ENCODE measurements at regions not wholly inside any gene's neighbourhood (a gene's known extent, or its start where the extent isn't known, plus 50 kb on each side); places are given as distances from the start of the nearest gene placed in this dataset.

- POLR2A ChIA-PET: no interaction called here
These were observed 77.5 kb downstream of the UCHL1 start for GRCh38 chr4:41334182-41334581.

GRCh38 chr4:41339812-41340809 is 83.4 kb downstream of the UCHL1 start:
- Histone ChIP-seq H3K27ac (ENCODE audit: low read depth, low read length, poor library complexity, severe bottlenecking) (no peak overlapping the region), H3K9me3 (ENCODE audit: low read length) (no peaks in the 10 kb centered on the region), H4K20me1 (ENCODE audit: insufficient read depth, low read length) (no peaks in the 10 kb centered on the region), H3K9me2 (ENCODE audit: insufficient read depth, low read length) (no peaks in the 10 kb centered on the region), H2AFZ (ENCODE audit: low read length) (no peak overlapping the region), H3K4me2 (ENCODE audit: low read length) (no peak overlapping the region), H3K79me2 (ENCODE audit: insufficient read depth, low read depth, low read length) (no peaks in the 10 kb centered on the region), H3K36me3 (ENCODE audit: insufficient read depth, low read length) (no peaks in the 10 kb centered on the region), H3K4me3 (ENCODE audit: low read depth, low read length, poor library complexity, severe bottlenecking) (no peak overlapping the region), H3K4me1 (ENCODE audit: insufficient read depth, low read length, poor library complexity, severe bottlenecking) (no peaks in the 10 kb centered on the region)
- no TSS peak for BruUV-seq (replicated peaks)
- POLR2A ChIA-PET: interaction anchor here (0.7 kb wide), 1 partner anchor 286 kb away, joined by 3 read pairs; no protein-coding TSS in a partner anchor
- DNase-seq (ENCODE audit: low spot score): no peak
- intact Hi-C loops (cut with micrococcal nuclease; ENCODE audit: unreplicated experiment): no loop called here
- CTCF ChIA-PET (ENCODE audit: unreplicated experiment): no interaction called here
- TF ChIP-seq EZH2phosphoT487 (IDR thresholded peaks at IDR 0.05; ENCODE audit: borderline replicate concordance, low read depth, low read length) (no peak), CTCF (conservative IDR thresholded peaks at IDR 0.05; ENCODE audit: low read length) (no peak)

More at GRCh38 chr4:41334182-41334581, 77.5 kb downstream of the UCHL1 start:
- Histone ChIP-seq H3K4me1 (ENCODE audit: insufficient read depth, low read length, poor library complexity, severe bottlenecking) (no peaks in the 10 kb centered on the region), H3K9me3 (ENCODE audit: low read length) (no peaks in the 10 kb centered on the region), H3K36me3 (ENCODE audit: insufficient read depth, low read length) (no peaks in the 10 kb centered on the region), H3K4me2 (ENCODE audit: low read length) (no peak overlapping the region), H3K4me3 (ENCODE audit: low read depth, low read length, poor library complexity, severe bottlenecking) (no peak overlapping the region), H2AFZ (ENCODE audit: low read length) (no peak overlapping the region), H3K79me2 (ENCODE audit: insufficient read depth, low read depth, low read length) (no peaks in the 10 kb centered on the region), H3K27ac (ENCODE audit: low read depth, low read length, poor library complexity, severe bottlenecking) (no peak overlapping the region), H3K9me2 (ENCODE audit: insufficient read depth, low read length) (no peaks in the 10 kb centered on the region), H4K20me1 (ENCODE audit: insufficient read depth, low read length) (no peaks in the 10 kb centered on the region)
- intact Hi-C loops (cut with micrococcal nuclease; ENCODE audit: unreplicated experiment): no loop called here
- no TSS peak for BruUV-seq (replicated peaks)
- CTCF ChIA-PET (ENCODE audit: unreplicated experiment): no interaction called here
- TF ChIP-seq CTCF (conservative IDR thresholded peaks at IDR 0.05; ENCODE audit: low read length) (no peak), EZH2phosphoT487 (IDR thresholded peaks at IDR 0.05; ENCODE audit: borderline replicate concordance, low read depth, low read length) (no peak)
- DNase-seq (ENCODE audit: low spot score): no peak

All from OCI-LY7 (cell line).